MCF 10A (cell line): ENCODE measurements at regions not wholly inside any gene's neighbourhood (a gene's known extent, or its start where the extent isn't known, plus 50 kb on each side); places are given as distances from the start of the nearest gene placed in this dataset.

Experiments
- BruUV-seq: library from RNA; stranded (reverse); fragments of 400-500 nt; replicated peaks from 2 replicates; lab custom pipeline; 2021; lab: Mats Ljungman, UMichigan
- CTCF ChIA-PET: fragments of 300-600 bp; sonication (Branson Sonifier 250); formaldehyde crosslinking; extraction: SDS; loops from one replicate; lab custom pipeline; 2021; ENCODE audit warnings: antibody characterized with exemption, inconsistent platforms; lab: Yijun Ruan, JAX
- POLR2A ChIA-PET: fragments of 300-600, 350-650 bp; sonication (Branson Sonifier 250); formaldehyde crosslinking; extraction: SDS; loops from one replicate; lab custom pipeline; 2020; ENCODE audit warnings: antibody characterized with exemption, inconsistent platforms; lab: Yijun Ruan, JAX
- DNase-seq: peaks from one replicate; pipeline ENCODE4 v3.0.0-alpha.2; 2018; ENCODE audit not compliant: unreplicated experiment
- H3K27ac Mint-ChIP-seq: one replicate; pipeline ENCODE4 v1.8.0; 2022; ENCODE audit warnings: mild to moderate bottlenecking, low read depth, mixed read lengths; ENCODE audit not compliant: unreplicated experiment
- H3K27me3 Mint-ChIP-seq: one replicate; pipeline ENCODE4 v1.8.0; 2022; ENCODE audit warnings: mixed read lengths; ENCODE audit not compliant: insufficient read depth, unreplicated experiment
- H3K36me3 Mint-ChIP-seq: one replicate; pipeline ENCODE4 v1.8.0; 2022; ENCODE audit warnings: mild to moderate bottlenecking, moderate library complexity, mixed read lengths; ENCODE audit not compliant: insufficient read depth, unreplicated experiment
- H3K4me1 Mint-ChIP-seq: one replicate; pipeline ENCODE4 v1.8.0; 2022; ENCODE audit warnings: mixed read lengths; ENCODE audit not compliant: insufficient read depth, unreplicated experiment
- H3K4me3 Mint-ChIP-seq: one replicate; pipeline ENCODE4 v1.8.0; 2022; ENCODE audit warnings: mild to moderate bottlenecking, moderate library complexity, mixed read lengths; ENCODE audit not compliant: unreplicated experiment
- H3K9me3 Mint-ChIP-seq: one replicate; pipeline ENCODE4 v1.8.0; 2022; ENCODE audit warnings: mixed read lengths; ENCODE audit not compliant: unreplicated experiment
- CTCF ChIP-seq: fragments of 200-600 bp; IDR thresholded peaks from one replicate; pipeline ENCODE4 v1.8.0; 2022; ENCODE audit warnings: antibody characterized with exemption, mild to moderate bottlenecking; ENCODE audit not compliant: unreplicated experiment
- intact Hi-C: fragments of 100-400 bp; cut with micrococcal nuclease; formaldehyde crosslinking; loops from 2 replicates; pipeline ENCODE4 v1.14.1; 2022

DNA sequence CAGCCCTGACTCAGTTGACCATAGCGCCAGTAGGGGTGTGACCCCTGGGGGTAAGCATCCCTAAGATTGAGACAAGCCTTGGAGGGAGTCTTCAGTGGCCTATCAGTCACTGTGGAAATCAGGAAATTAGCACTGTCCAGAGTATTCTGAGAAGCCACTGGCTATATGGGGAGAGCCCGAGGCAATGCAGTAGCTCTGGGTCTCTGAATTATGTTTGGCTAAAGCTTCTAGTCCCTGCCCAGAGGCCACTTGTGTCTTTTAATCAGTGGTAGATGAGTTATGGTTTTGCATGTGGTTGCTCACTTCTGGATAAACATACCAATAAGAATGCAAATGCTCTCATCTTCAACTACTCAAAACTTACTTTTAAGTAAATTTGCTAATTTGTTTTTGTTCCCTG lies 100.6 kb upstream of the TOX3 start:
- Mint-ChIP-seq H3K36me3 (no peaks in the 10 kb centered on the region), H3K27ac (no peak overlapping the region), H3K4me3 (no peak overlapping the region), H3K27me3 (no peaks in the 10 kb centered on the region), H3K9me3 (peaks cover 4% of the 10 kb centered on the region), H3K4me1 (no peaks in the 10 kb centered on the region)
- TF ChIP-seq CTCF = no peak
- intact Hi-C loops = no loop called here
- ChIA-PET POLR2A (no interaction called here), CTCF (no interaction called here)
- no peak for DNase-seq
- no TSS peak for BruUV-seq

DNA sequence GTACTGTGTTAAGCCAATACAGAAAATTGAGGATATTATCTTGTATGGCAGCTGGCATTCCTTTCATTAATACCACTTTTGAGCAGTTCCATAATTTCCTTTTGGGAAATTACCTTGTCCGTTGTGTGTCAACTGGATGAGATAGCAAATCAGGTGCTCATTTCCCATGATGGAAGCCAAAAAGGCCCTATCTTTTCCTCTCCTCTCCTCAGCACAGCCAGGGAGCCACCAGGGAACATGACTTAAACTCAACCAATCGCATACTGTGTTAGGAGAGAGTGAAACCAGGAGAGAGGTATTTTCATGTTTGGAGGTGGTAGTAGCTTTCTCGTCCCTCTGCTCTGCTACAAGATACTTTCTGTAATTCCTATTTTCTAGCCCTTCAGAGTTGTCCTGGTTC lies 96.1 kb upstream of the TOX3 start:
- DNase-seq = no peak
- peaks cover 10% of the 10 kb centered on the region for H3K9me3 Mint-ChIP-seq
- no peaks in the 10 kb centered on the region for H3K36me3 Mint-ChIP-seq
- BruUV-seq = no TSS peak
- no peaks in the 10 kb centered on the region for H3K27me3 Mint-ChIP-seq
- H3K4me1 Mint-ChIP-seq = no peaks in the 10 kb centered on the region
- CTCF ChIA-PET = interaction anchor here (0.5 to 0.6 kb wide), 2 partner anchors 100 to 241 kb away, joined by 3 read pairs; no protein-coding TSS in a partner anchor
- H3K4me3 Mint-ChIP-seq = no peak overlapping the region
- POLR2A ChIA-PET = no interaction called here
- no peak overlapping the region for H3K27ac Mint-ChIP-seq
- no peak for TF ChIP-seq CTCF
- intact Hi-C loops = no loop called here

DNA sequence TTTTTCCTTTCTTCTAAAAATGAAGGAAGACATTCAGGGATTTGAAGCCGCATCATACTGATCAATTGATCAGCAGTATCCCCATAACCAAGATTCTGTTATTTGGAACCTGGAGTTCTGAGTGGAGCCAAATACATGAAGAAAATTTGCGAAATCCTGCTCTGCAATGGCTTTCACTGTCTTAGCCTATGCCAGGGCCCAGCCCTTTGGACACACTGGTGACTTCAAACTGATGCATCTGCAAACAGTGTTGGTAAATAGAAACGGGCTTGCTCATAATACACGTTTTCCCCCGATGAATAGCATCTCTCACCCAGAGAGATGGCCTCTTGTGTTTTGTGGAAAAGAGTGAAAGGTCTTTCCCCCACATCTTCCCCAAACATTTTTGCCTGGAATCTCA lies 87.6 kb upstream of the TOX3 start:
- no peak for DNase-seq
- BruUV-seq = no TSS peak
- no peak overlapping the region for H3K27ac Mint-ChIP-seq
- TF ChIP-seq CTCF = no peak
- intact Hi-C loops = no loop called here
- no peaks in the 10 kb centered on the region for H3K27me3 Mint-ChIP-seq
- no peak overlapping the region for H3K4me3 Mint-ChIP-seq
- H3K4me1 Mint-ChIP-seq = no peaks in the 10 kb centered on the region
- ChIA-PET POLR2A (no interaction called here), CTCF (interaction anchor here (0.5 to 0.7 kb wide), 2 partner anchors 14 to 566 kb away, joined by 3 to 4 read pairs; no protein-coding TSS in a partner anchor)
- no peaks in the 10 kb centered on the region for H3K36me3 Mint-ChIP-seq
- H3K9me3 Mint-ChIP-seq = peaks cover 34% of the 10 kb centered on the region

DNA sequence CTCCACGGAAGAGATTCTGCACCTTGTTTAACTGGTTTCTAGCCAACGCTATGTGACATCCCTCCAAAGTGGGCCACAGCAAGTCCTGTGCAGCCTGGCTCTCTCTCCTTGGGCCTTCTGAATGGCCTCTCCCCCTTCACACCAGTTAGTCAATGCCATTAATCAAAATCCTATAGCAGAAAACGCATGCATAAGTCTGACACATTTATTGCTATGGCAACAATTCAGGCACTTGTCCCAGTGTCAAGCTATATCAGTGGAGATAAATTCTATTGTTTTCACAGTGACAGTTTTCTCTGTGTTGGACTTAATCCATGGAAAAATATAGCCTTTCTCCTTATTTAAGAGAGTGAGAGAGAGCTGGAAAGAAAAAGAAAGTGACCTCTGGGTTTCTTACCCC lies 87.2 kb upstream of the TOX3 start:
- intact Hi-C loops = no loop called here
- BruUV-seq = no TSS peak
- Mint-ChIP-seq H3K27ac (no peak overlapping the region), H3K4me3 (no peak overlapping the region), H3K4me1 (no peaks in the 10 kb centered on the region), H3K36me3 (no peaks in the 10 kb centered on the region), H3K27me3 (no peaks in the 10 kb centered on the region), H3K9me3 (peaks cover 33% of the 10 kb centered on the region)
- ChIA-PET CTCF (interaction anchor here (0.5 to 0.7 kb wide), 2 partner anchors 14 to 566 kb away, joined by 3 to 4 read pairs; no protein-coding TSS in a partner anchor), POLR2A (no interaction called here)
- DNase-seq = no peak
- TF ChIP-seq CTCF = no peak
